Trophoblast cell (in vitro differentiated cells and primary cell): ENCODE measurements at regions not wholly inside any gene's neighbourhood (a gene's known extent, or its start where the extent isn't known, plus 50 kb on each side); places are given as distances from the start of the nearest gene placed in this dataset.
"Not testable (repeated sequence)": the region's sequence is repeated elsewhere in the genome, so short reads cannot be mapped to it uniquely, and the experiment has no call there.

Source experiments
- DNase-seq, 2 donors: peaks; one replicate each; pipeline ENCODE4 v3.0.0-alpha.2; 2016
- H2AFZ ChIP-seq: 2 replicates; pipeline ENCODE4 v1.6.1; 2013; ENCODE audit warnings: low read length, moderate library complexity, mild to moderate bottlenecking; ENCODE audit not compliant: insufficient read depth, poor library complexity
- H2AK5ac ChIP-seq: 2 replicates; pipeline ENCODE4 v1.6.1; 2013; ENCODE audit warnings: mild to moderate bottlenecking, low read length
- H2BK120ac ChIP-seq: 2 replicates; pipeline ENCODE4 v1.6.1; 2013; ENCODE audit warnings: low read length, mild to moderate bottlenecking, moderate library complexity; ENCODE audit not compliant: insufficient read depth, poor library complexity
- H2BK12ac ChIP-seq: 2 replicates; pipeline ENCODE4 v1.6.1; 2013; ENCODE audit warnings: mild to moderate bottlenecking, low read length, moderate library complexity
- H2BK5ac ChIP-seq: 2 replicates; pipeline ENCODE4 v1.6.1; 2013; ENCODE audit warnings: low read length, low read depth, moderate library complexity, mild to moderate bottlenecking; ENCODE audit not compliant: poor library complexity
- H3K14ac ChIP-seq: 2 replicates; pipeline ENCODE4 v1.6.1; 2013; ENCODE audit warnings: mild to moderate bottlenecking, low read length
- H3K18ac ChIP-seq: 2 replicates; pipeline ENCODE4 v1.6.1; 2013; ENCODE audit warnings: mild to moderate bottlenecking, low read length
- H3K23ac ChIP-seq: 2 replicates; pipeline ENCODE4 v1.6.1; 2013; ENCODE audit warnings: low read length
- H3K27ac ChIP-seq: 2 replicates; pipeline ENCODE4 v1.5.1; 2013; ENCODE audit warnings: low read depth, mild to moderate bottlenecking, inconsistent platforms, low read length, moderate library complexity
- H3K27me3 ChIP-seq: 2 replicates; pipeline ENCODE4 v1.6.1; 2013; ENCODE audit warnings: inconsistent platforms, mild to moderate bottlenecking, low read length, moderate library complexity; ENCODE audit not compliant: insufficient read depth
- H3K36me3 ChIP-seq, 2 experiments: 1 replicate in 1 of 2; 2 replicates in 1 of 2; pipeline ENCODE4 v1.6.1; 2013; ENCODE audit warnings: low read length in 2 of 2, mild to moderate bottlenecking in 2 of 2, moderate library complexity in 1 of 2; ENCODE audit not compliant: insufficient read depth in 2 of 2, control insufficient read depth in 1 of 2
- H3K4ac ChIP-seq: 2 replicates; pipeline ENCODE4 v1.6.1; 2013; ENCODE audit warnings: low read depth, mild to moderate bottlenecking, low read length, moderate library complexity
- H3K4me1 ChIP-seq, 2 experiments: 1 replicate in 1 of 2; 2 replicates in 1 of 2; pipeline ENCODE4 v1.6.1; 2013; ENCODE audit warnings: low read length in 2 of 2, mild to moderate bottlenecking in 2 of 2, moderate library complexity in 1 of 2; ENCODE audit not compliant: insufficient read depth in 2 of 2, control insufficient read depth in 1 of 2
- H3K4me2 ChIP-seq: 2 replicates; pipeline ENCODE4 v1.6.1; 2013; ENCODE audit warnings: inconsistent platforms, mild to moderate bottlenecking, low read length, moderate library complexity
- H3K4me3 ChIP-seq: 2 replicates; pipeline ENCODE4 v1.5.1; 2013; ENCODE audit warnings: mild to moderate bottlenecking, low read depth, low read length, inconsistent platforms
- H3K79me1 ChIP-seq: one replicate; pipeline ENCODE4 v1.6.1; 2013; ENCODE audit warnings: low read length
- H3K79me2 ChIP-seq: 2 replicates; pipeline ENCODE4 v1.6.1; 2013; ENCODE audit warnings: low read length, mild to moderate bottlenecking; ENCODE audit not compliant: control insufficient read depth, insufficient read depth, poor library complexity
- H3K9ac ChIP-seq: 2 replicates; pipeline ENCODE4 v1.6.1; 2013; ENCODE audit warnings: mild to moderate bottlenecking, low read length
- H3K9me3 ChIP-seq: 2 replicates; pipeline ENCODE4 v1.6.1; 2013; ENCODE audit warnings: low read depth, mild to moderate bottlenecking, control low read depth, inconsistent platforms, low read length; ENCODE audit not compliant: insufficient read depth
- H4K12ac ChIP-seq: 2 replicates; pipeline ENCODE4 v1.6.1; 2013; ENCODE audit warnings: low read depth, mild to moderate bottlenecking, low read length, moderate library complexity
- H4K8ac ChIP-seq: 2 replicates; pipeline ENCODE4 v1.6.1; 2013; ENCODE audit warnings: low read depth, mild to moderate bottlenecking, low read length, moderate library complexity
- H4K91ac ChIP-seq: one replicate; pipeline ENCODE4 v1.6.1; 2013; ENCODE audit warnings: low read depth, mild to moderate bottlenecking, low read length, moderate library complexity
- WGBS: extraction: QIAGEN DNeasy Blood & Tissue Kit; methylation state at CpG from one replicate; pipeline ENCODE4 v1.1.7; 2013; ENCODE audit warnings: missing lambda C conversion rate; ENCODE audit not compliant: insufficient read length, insufficient coverage; ENCODE audit errors: extremely low coverage; 5-methylcytosine and 5-hydroxymethylcytosine counted together

DNA sequence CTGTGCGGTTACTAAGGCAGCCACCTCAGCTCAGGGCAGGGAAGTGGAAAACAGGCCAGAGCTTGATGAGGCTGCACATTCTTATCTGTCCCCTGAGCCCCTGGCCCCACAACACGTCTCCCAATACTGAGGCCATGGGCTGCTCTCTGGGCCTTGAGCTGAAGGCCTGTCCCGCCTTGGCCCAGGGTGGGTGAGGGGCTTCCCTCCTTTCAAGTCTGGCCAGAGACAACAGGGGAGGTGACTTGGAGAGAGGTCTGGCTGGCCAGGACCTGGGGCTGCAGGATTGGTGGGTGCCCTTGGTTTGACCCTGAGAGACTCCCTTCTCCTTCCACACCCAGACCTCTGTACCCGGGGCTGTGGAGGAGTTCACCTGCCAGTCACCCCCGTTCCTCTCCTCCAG, 563.8 kb downstream of the PTPRU start:
- Histone ChIP-seq H3K79me2 (no peaks in the 10 kb centered on the region), H3K4ac (no peak overlapping the region), H2AFZ (no peak overlapping the region), H2BK5ac (no peak overlapping the region), H3K4me2 (no peak overlapping the region), H3K14ac (no peak overlapping the region), H3K27ac (no peak overlapping the region), H2BK12ac (no peak overlapping the region), H3K9me3 (peaks cover 3% of the 10 kb centered on the region), H4K12ac (no peak overlapping the region), H4K91ac (no peak overlapping the region), H3K23ac (no peak overlapping the region), H3K4me1 (no peaks in the 10 kb centered on the region), H3K4me3 (no peak overlapping the region), H3K79me1 (no peaks in the 10 kb centered on the region), H3K36me3 (no peaks in the 10 kb centered on the region), H3K18ac (no peak overlapping the region), H2BK120ac (no peak overlapping the region), H4K8ac (no peak overlapping the region), H2AK5ac (no peak overlapping the region), H3K9ac (no peak overlapping the region), H3K27me3 (no peaks in the 10 kb centered on the region)
- DNase-seq = no peak
- WGBS = no CpG with 5 or more reads among the region's 5 CpGs

GRCh38 chr1:29798699-29799566, 562.6 kb downstream of the PTPRU start:
- Histone ChIP-seq H2BK5ac (no peak overlapping the region), H4K12ac (no peak overlapping the region), H3K18ac (no peak overlapping the region), H2BK120ac (no peak overlapping the region), H2BK12ac (no peak overlapping the region), H3K4me2 (no peak overlapping the region), H3K4me3 (no peak overlapping the region), H4K8ac (no peak overlapping the region), H3K9ac (no peak overlapping the region), H3K4ac (no peak overlapping the region), H3K27me3 (no peaks in the 10 kb centered on the region), H2AK5ac (no peak overlapping the region), H3K9me3 (peaks cover 3% of the 10 kb centered on the region), H3K79me1 (no peaks in the 10 kb centered on the region), H3K79me2 (no peaks in the 10 kb centered on the region), H3K36me3 (no peaks in the 10 kb centered on the region), H3K27ac (no peak overlapping the region), H3K4me1 (no peaks in the 10 kb centered on the region), H3K14ac (no peak overlapping the region), H2AFZ (no peak overlapping the region), H4K91ac (no peak overlapping the region), H3K23ac (no peak overlapping the region)
- no peak for DNase-seq
- WGBS = 100% methylated on average over 1 of the region's 13 CpGs

GRCh38 chr1:29797125-29797524, 560.8 kb downstream of the PTPRU start:
- H3K27ac ChIP-seq, H2BK12ac ChIP-seq, H3K79me1 ChIP-seq, H3K4me3 ChIP-seq, H3K14ac ChIP-seq, H2BK5ac ChIP-seq, H3K27me3 ChIP-seq, H3K4me2 ChIP-seq, H2AK5ac ChIP-seq, H4K91ac ChIP-seq, H3K79me2 ChIP-seq, H3K36me3 ChIP-seq, H3K9ac ChIP-seq, H4K8ac ChIP-seq, H3K23ac ChIP-seq, H3K18ac ChIP-seq, H4K12ac ChIP-seq, DNase-seq, H3K9me3 ChIP-seq, H2AFZ ChIP-seq, H2BK120ac ChIP-seq, H3K4me1 ChIP-seq, H3K4ac ChIP-seq: not testable (repeated sequence)
- WGBS = no CpG with 5 or more reads among the region's 1 CpG

- H3K27ac ChIP-seq = not testable (repeated sequence)
Observed at GRCh38 chr1:29795965-29796364, 559.6 kb downstream of the PTPRU start.

More at GRCh38 chr1:29795965-29796364, 559.6 kb downstream of the PTPRU start:
- not testable (repeated sequence) for H3K9me3 ChIP-seq, H3K36me3 ChIP-seq, H3K14ac ChIP-seq, H3K9ac ChIP-seq, H4K12ac ChIP-seq, H3K4me3 ChIP-seq, H3K79me1 ChIP-seq, H3K79me2 ChIP-seq, H3K27me3 ChIP-seq, H4K91ac ChIP-seq, H3K4me2 ChIP-seq, H4K8ac ChIP-seq, H3K18ac ChIP-seq, H3K23ac ChIP-seq, DNase-seq, H3K4me1 ChIP-seq, H2BK12ac ChIP-seq, H2AFZ ChIP-seq, H3K4ac ChIP-seq, H2BK5ac ChIP-seq, H2BK120ac ChIP-seq, H2AK5ac ChIP-seq
- WGBS = no CpG with 5 or more reads among the region's 2 CpGs
